ENCODE measurements at regions not wholly inside any gene's neighbourhood (a gene's known extent, or its start where the extent isn't known, plus 50 kb on each side); places are given as distances from the start of the nearest gene placed in this dataset.
"Not testable (repeated sequence)": the region's sequence is repeated elsewhere in the genome, so short reads cannot be mapped to it uniquely, and the experiment has no call there.

- TF ChIP-seq POLR2A (IDR thresholded peaks at IDR 0.05): no peak
- TF ChIP-seq CTCF (IDR thresholded peaks at IDR 0.05): no peak
- TF ChIP-seq EP300 (IDR thresholded peaks at IDR 0.05): no peak
- no peak for DNase-seq (ENCODE audit: low spot score in 2 of 2)
- 90 to 92% methylated on average over 3 of the region's 3 CpGs for WGBS, 2 donors
- H3K4me3 ChIP-seq: no peak overlapping the region
- H3K36me3 ChIP-seq: no peaks in the 10 kb centered on the region
- H3K9me3 ChIP-seq: no peaks in the 10 kb centered on the region
- no peaks in the 10 kb centered on the region for H3K27me3 ChIP-seq
- H3K27ac ChIP-seq: peak overlapping the region in 1 of 4 donors; percentile 56
- peaks cover 0 to 13% (median 0%) of the 10 kb centered on the region in 4 donors for H3K4me1 ChIP-seq
Observed at GRCh38 chr7:15828881-15829280, 142.4 kb upstream of the MEOX2 start.

GRCh38 chr7:15821484-15822427 lies 135.3 kb upstream of the MEOX2 start:
- Histone ChIP-seq H3K4me3 (no peak overlapping the region), H3K4me1 (peaks cover 0 to 9% (median 0%) of the 10 kb centered on the region in 4 donors), H3K27me3 (no peaks in the 10 kb centered on the region), H3K36me3 (no peaks in the 10 kb centered on the region), H3K9me3 (no peaks in the 10 kb centered on the region), H3K27ac (peak overlapping the region in 1 of 4 donors; percentile 25)
- DNase-seq (ENCODE audit: low spot score in 2 of 2): no peak
- 64 to 71% methylated on average over 4 of the region's 4 CpGs for WGBS, 2 donors
- peak in 1 of 2 donors; percentile 46 for TF ChIP-seq EP300 (IDR thresholded peaks at IDR 0.05)
- no peak for TF ChIP-seq CTCF (IDR thresholded peaks at IDR 0.05)
- TF ChIP-seq POLR2A (IDR thresholded peaks at IDR 0.05): no peak

- Histone ChIP-seq H3K4me1 (peaks cover 0 to 10% (median 0%) of the 10 kb centered on the region in 4 donors), H3K36me3 (no peaks in the 10 kb centered on the region), H3K27ac (no peak overlapping the region), H3K27me3 (no peaks in the 10 kb centered on the region), H3K4me3 (no peak overlapping the region), H3K9me3 (no peaks in the 10 kb centered on the region)
- 72 to 82% methylated on average over 4 of the region's 4 CpGs for WGBS, 2 donors
- DNase-seq (ENCODE audit: low spot score in 2 of 2): no peak
- TF ChIP-seq CTCF (IDR thresholded peaks at IDR 0.05): no peak
- no peak for TF ChIP-seq EP300 (IDR thresholded peaks at IDR 0.05)
- TF ChIP-seq POLR2A (IDR thresholded peaks at IDR 0.05): no peak
Observed at GRCh38 chr7:15820319-15820718, 133.8 kb upstream of the MEOX2 start.

- no peaks in the 10 kb centered on the region for H3K27me3 ChIP-seq
- TF ChIP-seq POLR2A (IDR thresholded peaks at IDR 0.05) (no peak), EP300 (IDR thresholded peaks at IDR 0.05) (no peak), CTCF (IDR thresholded peaks at IDR 0.05) (no peak)
- H3K36me3 ChIP-seq: no peaks in the 10 kb centered on the region
- H3K9me3 ChIP-seq: no peaks in the 10 kb centered on the region
- 55 to 57% methylated on average over 3 of the region's 3 CpGs for WGBS, 2 donors
- H3K4me3 ChIP-seq: no peak overlapping the region
- peaks cover 0 to 10% (median 0%) of the 10 kb centered on the region in 4 donors for H3K4me1 ChIP-seq
- H3K27ac ChIP-seq: peak overlapping the region in 1 of 4 donors; percentile 10
- DNase-seq (ENCODE audit: low spot score in 2 of 2): no peak
Observed at GRCh38 chr7:15816835-15817426, 130.4 kb upstream of the MEOX2 start.

GRCh38 chr7:15813448-15813847 lies 127.0 kb upstream of the MEOX2 start:
- H3K4me3 ChIP-seq: no peak overlapping the region
- 95 to 100% methylated on average over 1 of the region's 1 CpG for WGBS, 2 donors

GRCh38 chr7:15810383-15810782 lies 123.9 kb upstream of the MEOX2 start:
- H3K4me1 ChIP-seq; DNase-seq (ENCODE audit: low spot score in 2 of 2); H3K27ac ChIP-seq; H3K36me3 ChIP-seq; H3K9me3 ChIP-seq; H3K4me3 ChIP-seq; H3K27me3 ChIP-seq: not testable (repeated sequence)
- WGBS, 2 donors: 35 to 42% methylated on average over 1 of the region's 1 CpG

More at GRCh38 chr7:15813448-15813847, 127.0 kb upstream of the MEOX2 start:
- H3K9me3 ChIP-seq: no peaks in the 10 kb centered on the region
- H3K36me3 ChIP-seq: no peaks in the 10 kb centered on the region
- H3K4me1 ChIP-seq: peaks cover 0 to 10% (median 0%) of the 10 kb centered on the region in 4 donors
- TF ChIP-seq CTCF (IDR thresholded peaks at IDR 0.05): no peak
- TF ChIP-seq POLR2A (IDR thresholded peaks at IDR 0.05): no peak
- no peak for TF ChIP-seq EP300 (IDR thresholded peaks at IDR 0.05)
- H3K27me3 ChIP-seq: no peaks in the 10 kb centered on the region
- DNase-seq (ENCODE audit: low spot score in 2 of 2): no peak
- H3K27ac ChIP-seq: no peak overlapping the region

- not testable (repeated sequence) for H3K27me3 ChIP-seq; DNase-seq (ENCODE audit: low spot score in 2 of 2); H3K9me3 ChIP-seq; H3K36me3 ChIP-seq; H3K4me1 ChIP-seq; H3K4me3 ChIP-seq; H3K27ac ChIP-seq
- 53 to 75% methylated on average over 1 of the region's 1 CpG for WGBS, 2 donors
Observed at GRCh38 chr7:15809936-15810335, 123.5 kb upstream of the MEOX2 start.

Measured in tibial nerve (tissue), 4 donors.